B cell (primary cell): ENCODE measurements at regions not wholly inside any gene's neighbourhood (a gene's known extent, or its start where the extent isn't known, plus 50 kb on each side); places are given as distances from the start of the nearest gene placed in this dataset.

Source experiments
- ATAC-seq: fragments of 200-7000 bp; cut with Tn5 transposase; one replicate; pipeline ENCODE4 v1.10.0; 2021; ENCODE audit warnings: low read depth, mild to moderate bottlenecking, moderate number of reproducible peaks, moderate library complexity
- CTCF ChIA-PET: fragments of 350-600 bp; sonication (Branson Sonifier 250); formaldehyde crosslinking; loops from one replicate; lab custom pipeline; 2021; ENCODE audit warnings: antibody characterized with exemption, inconsistent platforms; lab: Charles Lee
- POLR2A ChIA-PET: fragments of 350-600 bp; sonication (Branson Sonifier 250); formaldehyde crosslinking; loops from one replicate; lab custom pipeline; 2021; ENCODE audit warnings: antibody characterized with exemption; lab: Charles Lee
- DNase-seq: peaks from one replicate; pipeline ENCODE4 v3.0.0; 2013
- H2AFZ ChIP-seq: 2 replicates; pipeline ENCODE4 v1.6.1; 2012; ENCODE audit warnings: mild to moderate bottlenecking, low read depth, low read length; ENCODE audit not compliant: insufficient read depth, poor library complexity, severe bottlenecking
- H3K27ac ChIP-seq, 2 donors: 1 replicate in 1 of 2; 2 replicates in 1 of 2; pipeline ENCODE4 v1.5.1; 2012 to 2013; ENCODE audit warnings: low read length in 2 of 2, mild to moderate bottlenecking in 2 of 2, moderate library complexity in 1 of 2
- H3K27me3 ChIP-seq, 4 experiments: fragments of 200-600 bp in 1 of 4; sonication (generic) in 1 of 4; replicated peaks in 1 of 4; 1 replicate in 2 of 4; 2 replicates in 2 of 4; pipeline versions ENCODE4 v1.6.1 to v1.7.0; 2013 to 2016; ENCODE audit warnings: low read length in 3 of 4, mild to moderate bottlenecking in 2 of 4, mixed read lengths in 1 of 4, moderate library complexity in 1 of 4; ENCODE audit not compliant: insufficient read depth in 4 of 4, control insufficient read depth in 3 of 4; ENCODE audit errors: control extremely low read depth in 1 of 4
- H3K36me3 ChIP-seq, 2 experiments: replicated peaks in 1 of 2; 1 replicate in 1 of 2; 2 replicates in 1 of 2; pipeline versions ENCODE4 v1.6.1 to v1.7.1; 2013; ENCODE audit warnings: low read length in 1 of 2; ENCODE audit not compliant: insufficient read depth in 2 of 2, control insufficient read depth in 1 of 2; ENCODE audit errors: control extremely low read depth in 1 of 2, extremely low read depth in 1 of 2
- H3K4me1 ChIP-seq, 2 donors: fragments of 200-600 bp in 1 of 2; sonication (generic) in 1 of 2; 1 replicate in 1 of 2; 2 replicates in 1 of 2; pipeline versions ENCODE4 v1.5.1 to v1.6.1; 2013 to 2017; ENCODE audit warnings: low read length in 2 of 2; ENCODE audit not compliant: control insufficient read depth in 2 of 2, insufficient read depth in 2 of 2
- H3K4me2 ChIP-seq: replicated peaks from 2 replicates; pipeline ENCODE3; 2012; ENCODE audit warnings: mild to moderate bottlenecking, low read depth, low read length; ENCODE audit not compliant: poor library complexity, severe bottlenecking
- H3K4me3 ChIP-seq, 5 experiments: fragments of 200-600 bp in 1 of 5; sonication (generic) in 1 of 5; 1 replicate in 3 of 5; 2 replicates in 2 of 5; pipeline versions ENCODE4 v1.5.1 to v1.7.0; 2011 to 2016; ENCODE audit warnings: low read length in 4 of 5, mild to moderate bottlenecking in 4 of 5, low read depth in 2 of 5, control low read depth in 1 of 5, moderate library complexity in 1 of 5; ENCODE audit not compliant: insufficient read depth in 1 of 5; ENCODE audit errors: control extremely low read depth in 1 of 5, extremely low read depth in 1 of 5
- H3K79me2 ChIP-seq: fragments of 200-600 bp; sonication (generic); one replicate; pipeline ENCODE4 v1.6.0; 2016; ENCODE audit warnings: low read length; ENCODE audit not compliant: control insufficient read depth, insufficient read depth
- H3K9ac ChIP-seq: fragments of 200-600 bp; sonication (generic); 2 replicates; pipeline ENCODE4 v1.6.1; 2017; ENCODE audit warnings: mild to moderate bottlenecking, low read length, moderate library complexity
- H3K9me3 ChIP-seq, 3 donors: one replicate each; pipeline versions ENCODE4 v1.6.1 to v1.7.1; 2013; ENCODE audit warnings: low read length in 2 of 3; ENCODE audit not compliant: control insufficient read depth in 2 of 3, insufficient read depth in 1 of 3; ENCODE audit errors: control extremely low read depth in 1 of 3
- H4K20me1 ChIP-seq: 2 replicates; pipeline ENCODE4 v1.6.0; 2012; ENCODE audit warnings: mild to moderate bottlenecking, low read length; ENCODE audit not compliant: insufficient read depth, control insufficient read depth, poor library complexity, severe bottlenecking
- H3K27ac Mint-ChIP-seq: one replicate; pipeline ENCODE4 v1.8.0; 2021; ENCODE audit warnings: mixed read lengths
- H3K27me3 Mint-ChIP-seq: one replicate; pipeline ENCODE4 v1.8.0; 2021; ENCODE audit warnings: mixed read lengths
- H3K4me1 Mint-ChIP-seq: one replicate; pipeline ENCODE4 v1.8.0; 2021; ENCODE audit warnings: mixed read lengths
- H3K4me3 Mint-ChIP-seq: one replicate; pipeline ENCODE4 v1.8.0; 2021; ENCODE audit warnings: mixed read lengths
- H3K9me3 Mint-ChIP-seq: one replicate; pipeline ENCODE4 v1.8.0; 2022; ENCODE audit warnings: mixed read lengths; ENCODE audit not compliant: insufficient read depth
- CTCF ChIP-seq: fragments of 200-600 bp; IDR thresholded peaks from one replicate; pipeline ENCODE4 v1.8.0; 2022; ENCODE audit warnings: antibody characterized with exemption, mild to moderate bottlenecking
- EZH2 ChIP-seq: IDR thresholded peaks from 2 replicates; pipeline ENCODE4 v1.6.1; 2012; ENCODE audit warnings: borderline replicate concordance, low read depth, mild to moderate bottlenecking, moderate library complexity, low read length; ENCODE audit not compliant: insufficient read depth, poor library complexity, severe bottlenecking
- WGBS: methylation state at CpG from one replicate; pipeline ENCODE4 v1.1.5; 2013; ENCODE audit warnings: missing lambda C conversion rate; ENCODE audit not compliant: insufficient coverage; 5-methylcytosine and 5-hydroxymethylcytosine counted together
- intact Hi-C: fragments of 100-400 bp; cut with micrococcal nuclease; formaldehyde crosslinking; loops from one replicate; pipeline ENCODE4 v1.10.0; 2022

- ChIA-PET CTCF (no interaction called here), POLR2A (no interaction called here)
- Histone ChIP-seq H3K4me2 (no peak overlapping the region), H3K79me2 (no peaks in the 10 kb centered on the region), H4K20me1 (no peaks in the 10 kb centered on the region), H3K36me3 (no peaks in the 10 kb centered on the region), H3K27ac (no peak overlapping the region), H2AFZ (no peak overlapping the region), H3K9ac (no peak overlapping the region), H3K9me3 (no peaks in the 10 kb centered on the region), H3K4me1 (no peaks in the 10 kb centered on the region), H3K4me3 (no peak overlapping the region), H3K27me3 (no peaks in the 10 kb centered on the region)
- 94% methylated on average over 2 of the region's 4 CpGs for WGBS
- ATAC-seq (no peak), DNase-seq (no peak)
- no peaks in the 10 kb centered on the region for H3K9me3 Mint-ChIP-seq
- TF ChIP-seq CTCF = no peak
- peaks cover 6% of the 10 kb centered on the region for H3K27me3 Mint-ChIP-seq
- no peak overlapping the region for H3K27ac Mint-ChIP-seq
- H3K4me1 Mint-ChIP-seq = no peaks in the 10 kb centered on the region
- intact Hi-C loops = no loop called here
- H3K4me3 Mint-ChIP-seq = no peak overlapping the region
Measured at GRCh38 chr5:5638211-5638610, 215.7 kb downstream of the ICE1 start.

- no peak overlapping the region for H3K4me3 ChIP-seq
- POLR2A ChIA-PET = no interaction called here
- H3K27ac Mint-ChIP-seq = no peak overlapping the region
- H3K79me2 ChIP-seq = no peaks in the 10 kb centered on the region
- no peak for ATAC-seq
- no peak for DNase-seq
- H3K4me1 ChIP-seq = no peaks in the 10 kb centered on the region
- H3K9me3 Mint-ChIP-seq = no peaks in the 10 kb centered on the region
- no peak overlapping the region for H3K4me2 ChIP-seq
- intact Hi-C loops = no loop called here
- no peaks in the 10 kb centered on the region for H3K36me3 ChIP-seq
- no peak for TF ChIP-seq EZH2
- TF ChIP-seq CTCF = no peak
- no peak overlapping the region for H2AFZ ChIP-seq
- H3K27me3 Mint-ChIP-seq = peaks cover 9% of the 10 kb centered on the region
- no peak overlapping the region for H3K27ac ChIP-seq
- H3K4me3 Mint-ChIP-seq = no peak overlapping the region
- no CpG with 5 or more reads among the region's 2 CpGs for WGBS
- H3K9me3 ChIP-seq = no peaks in the 10 kb centered on the region
- H3K27me3 ChIP-seq = no peaks in the 10 kb centered on the region
- H4K20me1 ChIP-seq = no peaks in the 10 kb centered on the region
- CTCF ChIA-PET = no interaction called here
- no peaks in the 10 kb centered on the region for H3K4me1 Mint-ChIP-seq
- H3K9ac ChIP-seq = no peak overlapping the region
Measured at GRCh38 chr5:5637173-5637572, 214.7 kb downstream of the ICE1 start.
